Keratinocyte (primary cell): ENCODE measurements at regions not wholly inside any gene's neighbourhood (a gene's known extent, or its start where the extent isn't known, plus 50 kb on each side); places are given as distances from the start of the nearest gene placed in this dataset.
A peak's percentile ranks its signal among the peaks of the same experiment; 100 is the strongest.

Source experiments
- DNase-seq: peaks from one replicate; pipeline ENCODE4 v3.0.0-alpha.2; 2011; ENCODE audit warnings: low read depth, missing footprints, low spot score
- FAIRE-seq: peaks from 2 replicates; lab custom pipeline; 2011; peaks lifted over from hg19 to GRCh38; lab: Jason Lieb, UNC
- H2AFZ ChIP-seq: 2 replicates; pipeline ENCODE4 v1.6.0; 2012; ENCODE audit warnings: low read length, control low read depth, inconsistent platforms; ENCODE audit not compliant: control insufficient read depth
- H3K27ac ChIP-seq: 2 replicates; pipeline ENCODE4 v1.5.1; 2011; ENCODE audit warnings: low read length; ENCODE audit not compliant: control insufficient read depth, insufficient read depth
- H3K27me3 ChIP-seq: 3 replicates; pipeline ENCODE4 v1.6.0; 2011; ENCODE audit warnings: low read length; ENCODE audit not compliant: control insufficient read depth, insufficient read depth; ENCODE audit errors: extremely low read depth
- H3K36me3 ChIP-seq, 2 experiments: 2 replicates in 1 of 2; 3 replicates in 1 of 2; pipeline ENCODE4 v1.5.1; 2011; ENCODE audit warnings: low read length in 2 of 2, mild to moderate bottlenecking in 1 of 2; ENCODE audit not compliant: control insufficient read depth in 2 of 2, insufficient read depth in 2 of 2; ENCODE audit errors: extremely low read depth in 1 of 2
- H3K4me1 ChIP-seq: 3 replicates; pipeline ENCODE4 v1.5.1; 2011; ENCODE audit warnings: low read length; ENCODE audit not compliant: control insufficient read depth, insufficient read depth; ENCODE audit errors: extremely low read depth
- H3K4me2 ChIP-seq: 3 replicates; pipeline ENCODE4 v1.6.0; 2011; ENCODE audit warnings: low read depth, low read length; ENCODE audit not compliant: control insufficient read depth, insufficient read depth; ENCODE audit errors: extremely low read depth
- H3K4me3 ChIP-seq, 3 experiments: fragments of 200-600 bp in 1 of 3; sonication (generic) in 1 of 3; 2 replicates in 2 of 3; 3 replicates in 1 of 3; pipeline ENCODE4 v1.5.1; 2011 to 2016; ENCODE audit warnings: low read length in 3 of 3, mild to moderate bottlenecking in 3 of 3, control low read depth in 2 of 3, inconsistent platforms in 1 of 3, low read depth in 1 of 3, mixed read lengths in 1 of 3, mixed run types in 1 of 3, moderate library complexity in 1 of 3; ENCODE audit not compliant: control insufficient read depth in 2 of 3, insufficient read depth in 2 of 3; ENCODE audit errors: extremely low read depth in 1 of 3
- H3K79me2 ChIP-seq: 2 replicates; pipeline ENCODE4 v1.6.0; 2012; ENCODE audit warnings: low read length; ENCODE audit not compliant: control insufficient read depth, insufficient read depth
- H3K9ac ChIP-seq: 3 replicates; pipeline ENCODE4 v1.6.0; 2011; ENCODE audit warnings: low read length; ENCODE audit not compliant: control insufficient read depth, insufficient read depth; ENCODE audit errors: extremely low read depth
- H3K9me1 ChIP-seq: 3 replicates; pipeline ENCODE4 v1.6.0; 2011; ENCODE audit warnings: low read length; ENCODE audit not compliant: control insufficient read depth, insufficient read depth; ENCODE audit errors: extremely low read depth
- H3K9me3 ChIP-seq: 2 replicates; pipeline ENCODE4 v1.5.1; 2012; ENCODE audit warnings: low read depth, low read length; ENCODE audit not compliant: control insufficient read depth
- H4K20me1 ChIP-seq: 3 replicates; pipeline ENCODE4 v1.6.0; 2011; ENCODE audit warnings: low read length; ENCODE audit not compliant: control insufficient read depth, insufficient read depth; ENCODE audit errors: extremely low read depth
- CTCF ChIP-seq, 3 experiments: IDR thresholded peaks in 1 of 3; conservative IDR thresholded peaks in 1 of 3; optimal IDR thresholded peaks in 1 of 3; 2 replicates in 2 of 3; 3 replicates in 1 of 3; pipeline versions ENCODE3 to v1.5.1; 2011; ENCODE audit warnings: low read length in 3 of 3, mild to moderate bottlenecking in 3 of 3, moderate library complexity in 2 of 3, control low read depth in 1 of 3, inconsistent platforms in 1 of 3; ENCODE audit not compliant: insufficient read depth in 2 of 3; ENCODE audit errors: extremely low read depth in 1 of 3
- EZH2 ChIP-seq: IDR thresholded peaks from one replicate; pipeline ENCODE4 v1.6.1; 2012; ENCODE audit warnings: inconsistent platforms, mild to moderate bottlenecking, low read length, moderate library complexity
- dilution Hi-C: fragments of 300-500 bp; cut with MboI; formaldehyde crosslinking; loops from one replicate; pipeline ENCODE4 v1.7.0; 2020; ENCODE audit warnings: low sequenced_read_pairs; ENCODE audit not compliant: extremely low pct_ligation_motif_present

DNA sequence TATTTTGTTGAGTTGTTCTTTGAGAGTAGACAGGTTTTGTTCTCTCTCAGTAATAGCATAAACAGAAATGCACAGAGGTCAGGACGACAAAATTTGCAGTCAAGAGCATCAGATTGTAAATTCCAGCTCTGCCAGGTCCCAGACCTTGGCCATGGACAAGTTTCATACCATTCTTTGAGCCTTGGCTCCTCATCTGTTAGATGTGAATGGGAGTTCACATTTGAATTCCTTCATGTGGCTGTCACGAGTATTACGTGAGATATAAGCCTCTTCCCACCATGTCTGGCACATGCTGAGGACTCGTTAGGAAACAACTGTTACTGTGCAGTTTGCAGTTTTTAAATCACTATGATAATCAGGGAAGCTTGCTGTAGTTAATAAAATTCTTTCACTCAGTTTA lies 93.2 kb upstream of the KCTD3 start:
- no peak overlapping the region for H3K4me3 ChIP-seq
- no peak overlapping the region for H3K4me2 ChIP-seq
- DNase-seq (no peak), FAIRE-seq (peak; percentile 26)
- H2AFZ ChIP-seq, result no peak overlapping the region
- H3K4me1 ChIP-seq, result peaks cover 14% of the 10 kb centered on the region
- no peaks in the 10 kb centered on the region for H4K20me1 ChIP-seq
- no peak overlapping the region for H3K9ac ChIP-seq
- no peaks in the 10 kb centered on the region for H3K27me3 ChIP-seq
- H3K36me3 ChIP-seq, result no peaks in the 10 kb centered on the region
- H3K9me1 ChIP-seq, result no peaks in the 10 kb centered on the region
- H3K9me3 ChIP-seq, result no peaks in the 10 kb centered on the region
- dilution Hi-C loops, result no loop called here
- TF ChIP-seq CTCF (optimal IDR thresholded peaks at IDR 0.05 in 1 of 3, IDR thresholded peaks at IDR 0.05 in 1 of 3, conservative IDR thresholded peaks at IDR 0.05 in 1 of 3; ENCODE audit: extremely low read depth in 1 of 3, insufficient read depth in 2 of 3, low read length in 3 of 3) (no peak), EZH2 (no peak)
- no peak overlapping the region for H3K27ac ChIP-seq
- no peaks in the 10 kb centered on the region for H3K79me2 ChIP-seq

- dilution Hi-C loops, result no loop called here
- TF ChIP-seq EZH2 (no peak), CTCF (optimal IDR thresholded peaks at IDR 0.05 in 1 of 3, IDR thresholded peaks at IDR 0.05 in 1 of 3, conservative IDR thresholded peaks at IDR 0.05 in 1 of 3; ENCODE audit: extremely low read depth in 1 of 3, insufficient read depth in 2 of 3, low read length in 3 of 3) (no peak)
- Histone ChIP-seq H3K4me3 (no peak overlapping the region), H3K4me2 (no peak overlapping the region), H3K9ac (no peak overlapping the region), H3K79me2 (no peaks in the 10 kb centered on the region), H3K27me3 (no peaks in the 10 kb centered on the region), H2AFZ (no peak overlapping the region), H3K27ac (no peak overlapping the region), H3K9me3 (no peaks in the 10 kb centered on the region), H3K36me3 (no peaks in the 10 kb centered on the region), H4K20me1 (no peaks in the 10 kb centered on the region), H3K4me1 (peaks cover 14% of the 10 kb centered on the region), H3K9me1 (no peaks in the 10 kb centered on the region)
- FAIRE-seq (no peak), DNase-seq (no peak)
Observed at GRCh38 chr1:215474940-215475339, 92.2 kb upstream of the KCTD3 start.
